Panc1 (cell line): ENCODE measurements at regions not wholly inside any gene's neighbourhood (a gene's known extent, or its start where the extent isn't known, plus 50 kb on each side); places are given as distances from the start of the nearest gene placed in this dataset.

ENCODE experiments used
- CTCF ChIP-seq: fragments of 450-650 bp; IDR thresholded peaks from 2 replicates; pipeline ENCODE4 v1.5.1; 2017; ENCODE audit warnings: mild to moderate bottlenecking
- POLR2AphosphoS5 ChIP-seq: IDR thresholded peaks from 2 replicates; pipeline ENCODE4 v1.6.1; 2012; ENCODE audit warnings: mild to moderate bottlenecking, low read depth, low read length, moderate library complexity
- REST ChIP-seq, 2 experiments: IDR thresholded peaks; 2 replicates each; pipeline ENCODE4 v1.6.1; 2011 to 2012; ENCODE audit warnings: low read depth in 2 of 2, control low read depth in 1 of 2, low read length in 1 of 2, mild to moderate bottlenecking in 1 of 2, moderate library complexity in 1 of 2; ENCODE audit not compliant: insufficient read depth in 1 of 2
- SIN3A ChIP-seq: IDR thresholded peaks from 2 replicates; pipeline ENCODE4 v1.6.1; 2012; ENCODE audit warnings: low read depth, mild to moderate bottlenecking, low read length, moderate library complexity, borderline replicate concordance; ENCODE audit not compliant: insufficient read depth
- TCF7L2 ChIP-seq: IDR thresholded peaks from 2 replicates; pipeline ENCODE4 v1.6.1; 2011; ENCODE audit warnings: mild to moderate bottlenecking, low read depth, low read length, inconsistent platforms

GRCh38 chr15:93493172-93493571 lies 404.2 kb upstream of the RGMA start:
- TF ChIP-seq CTCF (no peak), REST (IDR thresholded peaks at IDR 0.05; ENCODE audit: insufficient read depth in 1 of 2, low read depth in 2 of 2, low read length in 1 of 2) (no peak), POLR2AphosphoS5 (no peak), SIN3A (no peak), TCF7L2 (no peak)
